Astrocyte (in vitro differentiated cells and primary cell): ENCODE measurements at regions not wholly inside any gene's neighbourhood (a gene's known extent, or its start where the extent isn't known, plus 50 kb on each side); places are given as distances from the start of the nearest gene placed in this dataset.

Source experiments
- EZH2 ChIP-seq: IDR thresholded peaks from 2 replicates; pipeline ENCODE4 v1.6.1; 2012; ENCODE audit warnings: mild to moderate bottlenecking, low read length, inconsistent platforms; ENCODE audit not compliant: insufficient read depth
- TF ChIP-seq, protein P1 (sequence below): IDR thresholded peaks from 2 replicates; pipeline ENCODE4 v1.5.1; 2011; ENCODE audit warnings: low read depth, mild to moderate bottlenecking, inconsistent platforms, low read length, moderate library complexity; ENCODE audit not compliant: insufficient read depth

DNA sequence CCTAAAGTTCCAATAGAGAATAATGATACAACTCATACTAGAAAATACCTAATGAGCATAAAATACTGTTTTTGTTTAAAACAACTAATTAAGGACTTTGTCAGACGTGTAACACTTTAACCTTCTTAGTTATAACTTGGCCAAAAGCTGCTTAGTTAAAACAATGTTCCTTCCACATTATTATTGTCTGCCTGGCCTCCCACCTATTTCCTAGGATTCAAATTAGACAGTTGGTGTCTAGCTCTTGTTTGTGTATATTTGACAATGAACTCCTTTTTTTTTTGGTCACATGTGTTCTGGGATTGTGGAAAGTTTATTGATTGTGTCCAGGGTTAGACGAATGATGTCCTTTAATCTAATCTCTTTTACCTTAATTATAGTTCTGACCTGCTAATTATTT is 67.6 kb upstream of the PSMA6 start:
- TF ChIP-seq, protein P1, sequence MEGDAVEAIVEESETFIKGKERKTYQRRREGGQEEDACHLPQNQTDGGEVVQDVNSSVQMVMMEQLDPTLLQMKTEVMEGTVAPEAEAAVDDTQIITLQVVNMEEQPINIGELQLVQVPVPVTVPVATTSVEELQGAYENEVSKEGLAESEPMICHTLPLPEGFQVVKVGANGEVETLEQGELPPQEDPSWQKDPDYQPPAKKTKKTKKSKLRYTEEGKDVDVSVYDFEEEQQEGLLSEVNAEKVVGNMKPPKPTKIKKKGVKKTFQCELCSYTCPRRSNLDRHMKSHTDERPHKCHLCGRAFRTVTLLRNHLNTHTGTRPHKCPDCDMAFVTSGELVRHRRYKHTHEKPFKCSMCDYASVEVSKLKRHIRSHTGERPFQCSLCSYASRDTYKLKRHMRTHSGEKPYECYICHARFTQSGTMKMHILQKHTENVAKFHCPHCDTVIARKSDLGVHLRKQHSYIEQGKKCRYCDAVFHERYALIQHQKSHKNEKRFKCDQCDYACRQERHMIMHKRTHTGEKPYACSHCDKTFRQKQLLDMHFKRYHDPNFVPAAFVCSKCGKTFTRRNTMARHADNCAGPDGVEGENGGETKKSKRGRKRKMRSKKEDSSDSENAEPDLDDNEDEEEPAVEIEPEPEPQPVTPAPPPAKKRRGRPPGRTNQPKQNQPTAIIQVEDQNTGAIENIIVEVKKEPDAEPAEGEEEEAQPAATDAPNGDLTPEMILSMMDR: no peak
- TF ChIP-seq EZH2: no peak
